ENCODE measurements at regions not wholly inside any gene's neighbourhood (a gene's known extent, or its start where the extent isn't known, plus 50 kb on each side); places are given as distances from the start of the nearest gene placed in this dataset.

- TF ChIP-seq TSC22D2 (CRISPR knock-in tag; IDR thresholded peaks at IDR 0.05; ENCODE audit: borderline replicate concordance) (no peak), HNRNPLL (IDR thresholded peaks at IDR 0.05; ENCODE audit: low read depth, low read length, poor library complexity, severe bottlenecking) (no peak), PATZ1 (CRISPR knock-in tag; IDR thresholded peaks at IDR 0.05) (no peak), CC2D1A (CRISPR knock-in tag; IDR thresholded peaks at IDR 0.05) (no peak), CTCF (CRISPR knock-in tag; IDR thresholded peaks at IDR 0.05) (no peak), HCFC1 (IDR thresholded peaks at IDR 0.05; ENCODE audit: low read depth, low read length) (no peak)
Observed at GRCh38 chr21:38577887-38578286, 79.6 kb upstream of the ERG start.
